PFSK-1 (cell line): ENCODE measurements at regions not wholly inside any gene's neighbourhood (a gene's known extent, or its start where the extent isn't known, plus 50 kb on each side); places are given as distances from the start of the nearest gene placed in this dataset.

Experiments
- FOXP2 ChIP-seq: optimal IDR thresholded peaks from 2 replicates; pipeline ENCODE3; 2011; ENCODE audit warnings: borderline replicate concordance, control low read depth, inconsistent platforms; ENCODE audit not compliant: insufficient read depth; ENCODE audit errors: extremely low read length, extremely low read depth
- POLR2AphosphoS5 ChIP-seq: IDR thresholded peaks from 2 replicates; pipeline ENCODE4 v1.6.1; 2012; ENCODE audit warnings: low read depth, mild to moderate bottlenecking, control low read depth, low read length, moderate library complexity
- SIN3A ChIP-seq: IDR thresholded peaks from 2 replicates; pipeline ENCODE4 v1.6.1; 2012; ENCODE audit warnings: mild to moderate bottlenecking, low read length, moderate library complexity, borderline replicate concordance; ENCODE audit not compliant: insufficient read depth
- TF ChIP-seq, protein P1 (sequence below), 2 experiments: IDR thresholded peaks; 2 replicates each; pipeline versions ENCODE4 v1.6.1 to v1.8.0; 2011 to 2012; ENCODE audit warnings: low read depth in 2 of 2, low read length in 2 of 2, control low read depth in 1 of 2, inconsistent platforms in 1 of 2, mild to moderate bottlenecking in 1 of 2, moderate library complexity in 1 of 2; ENCODE audit not compliant: insufficient read depth in 1 of 2

DNA sequence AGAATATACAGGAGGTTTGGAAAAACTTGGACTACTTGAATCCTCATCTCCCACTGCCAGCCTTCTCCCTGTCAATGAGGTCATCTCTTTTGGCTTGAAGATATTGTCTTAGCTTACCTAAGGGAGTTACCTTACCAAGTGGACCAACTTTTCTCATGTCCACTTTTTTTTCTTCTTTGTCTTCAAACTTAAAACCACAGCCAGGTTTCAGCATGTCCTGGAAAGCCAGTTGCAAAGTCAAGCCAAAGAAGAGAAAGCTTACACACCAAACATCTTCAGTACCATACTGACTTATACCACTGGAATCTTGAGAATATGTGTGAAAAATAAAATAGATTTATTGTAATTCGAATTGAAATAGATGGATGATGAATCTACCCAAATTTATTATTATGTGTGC lies 520.5 kb downstream of the HTR7 start:
- TF ChIP-seq FOXP2, result no peak
- TF ChIP-seq, protein P1, sequence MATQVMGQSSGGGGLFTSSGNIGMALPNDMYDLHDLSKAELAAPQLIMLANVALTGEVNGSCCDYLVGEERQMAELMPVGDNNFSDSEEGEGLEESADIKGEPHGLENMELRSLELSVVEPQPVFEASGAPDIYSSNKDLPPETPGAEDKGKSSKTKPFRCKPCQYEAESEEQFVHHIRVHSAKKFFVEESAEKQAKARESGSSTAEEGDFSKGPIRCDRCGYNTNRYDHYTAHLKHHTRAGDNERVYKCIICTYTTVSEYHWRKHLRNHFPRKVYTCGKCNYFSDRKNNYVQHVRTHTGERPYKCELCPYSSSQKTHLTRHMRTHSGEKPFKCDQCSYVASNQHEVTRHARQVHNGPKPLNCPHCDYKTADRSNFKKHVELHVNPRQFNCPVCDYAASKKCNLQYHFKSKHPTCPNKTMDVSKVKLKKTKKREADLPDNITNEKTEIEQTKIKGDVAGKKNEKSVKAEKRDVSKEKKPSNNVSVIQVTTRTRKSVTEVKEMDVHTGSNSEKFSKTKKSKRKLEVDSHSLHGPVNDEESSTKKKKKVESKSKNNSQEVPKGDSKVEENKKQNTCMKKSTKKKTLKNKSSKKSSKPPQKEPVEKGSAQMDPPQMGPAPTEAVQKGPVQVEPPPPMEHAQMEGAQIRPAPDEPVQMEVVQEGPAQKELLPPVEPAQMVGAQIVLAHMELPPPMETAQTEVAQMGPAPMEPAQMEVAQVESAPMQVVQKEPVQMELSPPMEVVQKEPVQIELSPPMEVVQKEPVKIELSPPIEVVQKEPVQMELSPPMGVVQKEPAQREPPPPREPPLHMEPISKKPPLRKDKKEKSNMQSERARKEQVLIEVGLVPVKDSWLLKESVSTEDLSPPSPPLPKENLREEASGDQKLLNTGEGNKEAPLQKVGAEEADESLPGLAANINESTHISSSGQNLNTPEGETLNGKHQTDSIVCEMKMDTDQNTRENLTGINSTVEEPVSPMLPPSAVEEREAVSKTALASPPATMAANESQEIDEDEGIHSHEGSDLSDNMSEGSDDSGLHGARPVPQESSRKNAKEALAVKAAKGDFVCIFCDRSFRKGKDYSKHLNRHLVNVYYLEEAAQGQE (IDR thresholded peaks at IDR 0.05; ENCODE audit: insufficient read depth in 1 of 2, low read depth in 2 of 2, low read length in 2 of 2), result no peak
- TF ChIP-seq POLR2AphosphoS5, result no peak
- TF ChIP-seq SIN3A, result no peak
